Parathyroid adenoma (tissue), 2 donors: ENCODE measurements at regions not wholly inside any gene's neighbourhood (a gene's known extent, or its start where the extent isn't known, plus 50 kb on each side); places are given as distances from the start of the nearest gene placed in this dataset.
"Not testable (repeated sequence)": the region's sequence is repeated elsewhere in the genome, so short reads cannot be mapped to it uniquely, and the experiment has no call there.

ENCODE experiments used
- H2AFZ ChIP-seq: fragments of 300-600 bp; sonication (generic); one replicate; pipeline ENCODE4 v1.7.0; 2017; ENCODE audit warnings: antibody characterized with exemption, mild to moderate bottlenecking
- H3K27ac ChIP-seq: fragments of 300-600 bp; sonication (generic); one replicate; pipeline ENCODE4 v1.7.0; 2017
- H3K27me3 ChIP-seq: fragments of 300-600 bp; sonication (generic); one replicate; pipeline ENCODE4 v1.7.0; 2017; ENCODE audit warnings: low read length; ENCODE audit not compliant: control insufficient read depth, insufficient read depth
- H3K36me3 ChIP-seq: fragments of 300-600 bp; sonication (generic); one replicate; pipeline ENCODE4 v1.7.0; 2017; ENCODE audit warnings: low read length; ENCODE audit not compliant: control insufficient read depth, insufficient read depth
- H3K4me1 ChIP-seq: fragments of 300-600 bp; sonication (generic); one replicate; pipeline ENCODE4 v1.7.0; 2017; ENCODE audit warnings: control low read depth
- H3K4me2 ChIP-seq: fragments of 300-600 bp; sonication (generic); one replicate; pipeline ENCODE4 v1.7.0; 2017; ENCODE audit warnings: low read length
- H3K4me3 ChIP-seq: fragments of 300-600 bp; sonication (generic); one replicate; pipeline ENCODE4 v1.7.0; 2017; ENCODE audit warnings: low read depth, low read length
- H3K79me2 ChIP-seq: fragments of 300-600 bp; sonication (generic); one replicate; pipeline ENCODE4 v1.7.0; 2017; ENCODE audit warnings: control low read depth
- H3K9ac ChIP-seq: fragments of 300-600 bp; sonication (generic); one replicate; pipeline ENCODE4 v1.7.0; 2017; ENCODE audit warnings: mild to moderate bottlenecking
- H3K9me3 ChIP-seq: fragments of 300-600 bp; sonication (generic); one replicate; pipeline ENCODE4 v1.7.0; 2017; ENCODE audit warnings: low read length; ENCODE audit not compliant: control insufficient read depth
- CTCF ChIP-seq: fragments of 300-600 bp; sonication (generic); IDR thresholded peaks from one replicate; pipeline ENCODE4 v1.7.0; 2017; ENCODE audit warnings: antibody characterized with exemption, mild to moderate bottlenecking
- donor health status: primary hyperparathyroidism.

- Histone ChIP-seq H2AFZ (no peak overlapping the region), H3K27me3 (no peaks in the 10 kb centered on the region), H3K9ac (no peak overlapping the region)
These were observed 98.9 kb upstream of the FOXB1 start for GRCh38 chr15:59905176-59905575.

DNA sequence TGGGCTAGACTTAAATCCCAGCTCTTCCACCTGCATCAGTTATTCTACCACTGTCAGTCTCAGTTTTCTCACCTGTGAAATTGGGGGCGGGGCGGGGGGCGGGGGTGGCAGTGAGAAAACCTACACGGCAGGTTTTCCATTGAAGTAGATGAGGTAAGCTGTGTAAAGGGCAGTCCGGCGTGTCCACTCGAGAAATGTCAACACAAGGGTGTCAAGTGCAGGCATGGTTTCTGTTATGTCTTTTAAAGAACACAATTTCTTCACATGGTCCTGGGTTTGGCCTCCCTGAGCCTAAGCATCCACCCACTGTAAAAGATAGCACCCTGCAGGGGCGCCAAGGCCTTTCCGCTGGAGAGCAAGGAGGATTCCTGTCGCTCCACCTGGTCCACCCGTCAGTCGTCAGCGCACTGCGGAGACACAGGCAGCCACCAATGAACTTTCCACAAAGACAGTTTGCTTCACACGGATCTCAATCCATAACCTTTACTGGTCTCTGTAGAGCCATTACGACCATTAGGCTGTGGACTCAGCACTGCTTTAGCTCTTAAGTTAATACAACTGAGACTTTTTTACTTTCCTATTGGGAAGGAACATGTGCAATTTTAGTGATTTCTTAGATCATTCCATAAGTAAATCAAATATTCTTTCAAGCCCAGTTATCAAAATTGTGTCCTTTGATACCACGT is 99.5 kb upstream of the FOXB1 start:
- TF ChIP-seq CTCF: no peak
- Histone ChIP-seq H2AFZ (no peak overlapping the region), H3K9me3 (no peaks in the 10 kb centered on the region), H3K36me3 (no peaks in the 10 kb centered on the region), H3K27me3 (no peaks in the 10 kb centered on the region), H3K27ac (no peak overlapping the region), H3K4me3 (no peak overlapping the region), H3K4me2 (no peak overlapping the region), H3K79me2 (no peaks in the 10 kb centered on the region), H3K4me1 (no peaks in the 10 kb centered on the region), H3K9ac (no peak overlapping the region)

More at GRCh38 chr15:59905176-59905575, 98.9 kb upstream of the FOXB1 start:
- H3K27ac ChIP-seq: no peak overlapping the region
- H3K36me3 ChIP-seq: no peaks in the 10 kb centered on the region
- H3K79me2 ChIP-seq: no peaks in the 10 kb centered on the region
- no peak overlapping the region for H3K4me3 ChIP-seq
- H3K4me1 ChIP-seq: no peaks in the 10 kb centered on the region
- H3K4me2 ChIP-seq: no peak overlapping the region
- TF ChIP-seq CTCF: no peak
- no peaks in the 10 kb centered on the region for H3K9me3 ChIP-seq

- Histone ChIP-seq H3K27me3 (no peaks in the 10 kb centered on the region), H3K4me3 (no peak overlapping the region), H3K36me3 (no peaks in the 10 kb centered on the region), H3K9ac (no peak overlapping the region), H3K4me2 (no peak overlapping the region), H3K4me1 (no peaks in the 10 kb centered on the region), H3K27ac (no peak overlapping the region), H3K79me2 (no peaks in the 10 kb centered on the region), H2AFZ (no peak overlapping the region), H3K9me3 (no peaks in the 10 kb centered on the region)
- TF ChIP-seq CTCF: no peak
These were observed 107.4 kb upstream of the FOXB1 start for GRCh38 chr15:59896663-59897074.

DNA sequence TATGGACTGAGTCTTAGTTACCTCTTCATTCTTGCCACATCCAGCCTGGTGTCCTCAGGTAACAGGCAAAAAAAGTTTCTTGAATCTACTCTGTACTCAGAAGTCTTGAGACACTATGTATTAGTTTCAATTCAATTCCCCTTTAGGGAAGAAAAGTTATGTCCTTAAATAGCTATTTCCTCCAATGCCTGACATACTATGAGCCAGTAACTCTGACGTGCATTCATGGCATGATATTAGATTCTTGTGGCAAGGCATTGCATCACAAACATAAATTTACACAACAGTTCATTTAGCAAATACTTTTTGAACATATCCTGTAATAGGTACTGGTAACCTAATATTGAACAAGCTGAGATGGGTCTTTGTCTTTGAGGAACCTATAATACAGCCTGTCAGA is 109.3 kb upstream of the FOXB1 start:
- Histone ChIP-seq H3K4me2 (no peak overlapping the region), H3K27ac (no peak overlapping the region), H3K4me1 (no peaks in the 10 kb centered on the region), H3K9me3 (no peaks in the 10 kb centered on the region), H3K36me3 (no peaks in the 10 kb centered on the region), H2AFZ (no peak overlapping the region), H3K4me3 (no peak overlapping the region), H3K27me3 (no peaks in the 10 kb centered on the region), H3K79me2 (no peaks in the 10 kb centered on the region), H3K9ac (no peak overlapping the region)
- no peak for TF ChIP-seq CTCF

- Histone ChIP-seq H3K9me3 (no peaks in the 10 kb centered on the region), H3K9ac (no peak overlapping the region), H3K36me3 (no peaks in the 10 kb centered on the region), H2AFZ (no peak overlapping the region), H3K27me3 (no peaks in the 10 kb centered on the region), H3K27ac (no peak overlapping the region), H3K4me2 (no peak overlapping the region), H3K4me1 (no peaks in the 10 kb centered on the region), H3K79me2 (no peaks in the 10 kb centered on the region), H3K4me3 (no peak overlapping the region)
- no peak for TF ChIP-seq CTCF
These were observed 111.1 kb upstream of the FOXB1 start for GRCh38 chr15:59892985-59893384.

DNA sequence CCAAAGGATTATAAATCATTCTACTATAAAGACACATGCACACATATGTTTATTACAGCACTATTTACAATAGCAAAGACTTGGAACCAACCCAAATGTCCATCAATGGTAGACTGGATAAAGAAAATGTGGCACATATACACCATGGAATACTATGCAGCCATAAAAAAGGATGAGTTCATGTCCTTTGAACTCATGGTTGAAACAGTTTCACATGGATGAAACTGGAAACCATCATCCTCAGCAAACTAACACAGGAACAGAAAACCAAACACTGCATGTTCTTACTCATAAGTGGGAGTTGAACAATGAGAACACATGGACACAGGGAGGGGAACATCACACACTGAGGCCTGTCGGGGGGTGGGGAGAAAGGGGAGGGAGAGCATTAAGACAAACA is 116.2 kb upstream of the FOXB1 start:
- H3K27me3 ChIP-seq, H3K9ac ChIP-seq, H3K79me2 ChIP-seq, H3K4me1 ChIP-seq, H3K27ac ChIP-seq, H3K4me3 ChIP-seq, H3K4me2 ChIP-seq, H3K9me3 ChIP-seq, H3K36me3 ChIP-seq, H2AFZ ChIP-seq: not testable (repeated sequence)
